HT1080 (cell line): ENCODE measurements at regions not wholly inside any gene's neighbourhood (a gene's known extent, or its start where the extent isn't known, plus 50 kb on each side); places are given as distances from the start of the nearest gene placed in this dataset.
"Not testable (repeated sequence)": the region's sequence is repeated elsewhere in the genome, so short reads cannot be mapped to it uniquely, and the experiment has no call there.

ENCODE experiments used
- DNase-seq: peaks from one replicate; pipeline ENCODE4 v3.0.0-alpha.2; 2015; ENCODE audit warnings: low read depth

DNA sequence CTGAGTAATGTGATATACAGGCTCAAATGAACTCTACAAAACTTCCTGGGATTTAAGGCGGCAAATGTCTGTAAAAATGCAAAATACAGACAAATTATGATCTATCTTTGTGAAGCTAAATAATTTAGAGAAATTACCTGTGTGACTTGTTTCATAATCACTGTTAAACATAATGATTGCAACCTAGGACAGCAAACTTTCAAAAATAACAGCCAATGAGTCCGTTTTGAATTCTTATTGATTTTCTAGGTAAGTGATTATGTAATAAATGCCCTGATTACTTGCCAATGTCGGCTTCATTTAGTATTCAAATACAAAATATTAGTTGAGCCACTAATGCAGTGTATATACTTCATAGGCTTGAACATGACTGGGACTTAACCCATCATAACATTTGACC, 238.2 kb upstream of the DAB2 start:
- DNase-seq, result no peak

DNA sequence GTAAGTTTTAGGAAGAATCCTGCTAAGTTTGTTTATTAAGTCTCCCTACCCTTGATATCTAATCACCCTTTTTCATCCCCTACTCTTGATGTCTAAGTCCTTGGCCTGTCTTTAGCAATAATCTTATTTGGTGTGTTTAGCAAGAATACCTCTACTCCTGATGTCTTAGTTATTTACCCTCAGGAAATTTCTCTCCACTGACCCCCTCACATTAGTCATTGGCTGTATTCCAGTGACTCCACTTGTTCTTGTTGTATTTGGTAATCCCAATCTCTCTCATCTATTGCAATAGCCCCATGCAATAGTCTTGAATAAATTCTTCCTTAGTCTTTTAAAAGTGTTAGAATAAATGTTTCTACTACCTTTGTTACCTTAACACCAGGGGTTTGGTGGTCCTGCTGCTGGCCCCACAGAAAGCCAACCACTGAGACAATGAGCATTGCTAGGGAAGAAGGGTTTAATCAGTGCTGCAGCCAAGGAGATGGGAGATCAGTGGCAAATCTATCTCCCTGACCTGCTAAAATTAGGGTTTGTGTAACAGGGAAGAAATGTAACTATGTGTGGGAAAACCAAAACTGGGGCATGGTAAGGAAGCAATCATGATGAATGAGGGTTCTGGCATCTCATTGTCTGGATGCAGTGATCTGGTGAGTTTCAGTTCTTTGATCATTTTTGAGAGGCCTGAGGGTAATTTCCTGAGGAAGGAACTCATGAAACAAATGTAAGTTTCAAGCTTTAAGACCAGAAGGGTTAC, 236.4 kb upstream of the DAB2 start:
- peak; percentile 50 for DNase-seq

DNA sequence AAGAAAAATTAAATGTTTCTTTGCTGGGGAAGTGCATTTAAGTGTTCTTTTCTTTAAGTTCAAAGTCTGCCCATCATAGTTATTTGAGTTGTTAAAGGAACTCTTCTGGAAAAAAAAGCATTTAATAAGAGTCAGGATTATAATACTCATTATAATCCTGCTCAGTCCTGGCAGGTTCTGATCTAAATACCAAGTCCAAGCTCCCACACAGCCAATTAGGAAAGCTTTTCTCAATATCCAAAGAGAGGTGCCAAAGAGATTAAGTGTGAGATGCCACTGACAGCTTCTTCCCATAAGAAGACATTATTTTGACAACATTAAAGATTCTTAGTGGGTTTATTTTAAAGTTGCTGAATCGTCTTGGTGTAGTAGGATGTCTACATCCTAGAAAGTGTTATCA, 235.2 kb upstream of the DAB2 start:
- no peak for DNase-seq

DNA sequence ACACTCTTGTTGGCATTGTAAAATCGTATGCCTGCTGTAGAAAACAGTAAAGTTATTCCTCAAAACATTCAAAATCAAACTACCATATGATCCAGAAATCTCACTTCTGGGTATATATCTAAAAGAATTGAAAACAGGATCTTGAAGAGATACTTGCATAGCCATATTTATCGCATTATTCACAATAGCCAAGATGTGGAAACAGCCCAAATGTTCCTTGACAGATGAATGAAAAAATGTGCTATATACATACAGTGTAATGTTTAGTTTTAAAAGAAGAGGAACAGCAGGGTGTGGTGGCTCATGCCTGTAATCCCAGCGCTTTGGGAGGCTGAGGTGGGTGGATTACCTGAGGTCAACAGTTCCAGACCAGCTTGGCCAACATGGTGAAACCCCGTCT, 234.1 kb upstream of the DAB2 start:
- DNase-seq, result no peak

DNA sequence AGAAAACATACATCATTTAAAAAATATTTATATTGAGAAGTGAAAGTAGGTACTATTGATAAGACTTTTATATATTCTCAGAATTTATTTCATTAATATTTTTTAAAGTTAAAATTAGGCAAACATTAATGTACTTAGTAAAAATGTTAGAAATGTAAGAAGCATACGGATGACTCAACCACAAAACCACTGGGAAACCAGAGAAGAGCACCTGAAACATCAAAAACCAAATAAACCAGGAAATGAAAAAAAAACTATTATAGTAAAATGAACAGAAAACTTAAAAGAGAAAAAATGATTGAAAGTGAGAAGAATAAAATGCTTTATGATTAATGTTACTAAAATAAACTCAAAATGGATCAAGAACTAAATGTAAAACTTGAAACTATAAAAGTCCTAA, 233.2 kb upstream of the DAB2 start:
- peak; percentile 11 for DNase-seq

DNA sequence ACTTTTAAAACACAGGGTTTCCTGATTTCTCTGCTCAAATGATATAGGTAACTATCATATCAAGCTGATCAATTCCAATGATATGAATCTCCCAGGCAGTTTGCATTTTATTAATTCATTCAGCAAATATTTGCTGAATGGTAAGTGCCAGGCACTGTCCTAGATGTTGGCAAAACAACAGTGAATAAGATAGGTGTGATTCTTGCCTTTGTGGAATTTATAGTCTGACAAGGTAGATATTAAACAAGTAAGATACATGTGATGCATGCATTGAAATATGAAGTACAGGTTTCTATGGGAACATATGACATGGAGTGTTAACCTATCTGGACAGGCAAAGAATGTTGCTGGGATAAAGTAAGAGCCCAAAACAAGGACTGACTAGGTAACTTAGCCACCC, 231.8 kb upstream of the DAB2 start:
- DNase-seq, result no peak

DNA sequence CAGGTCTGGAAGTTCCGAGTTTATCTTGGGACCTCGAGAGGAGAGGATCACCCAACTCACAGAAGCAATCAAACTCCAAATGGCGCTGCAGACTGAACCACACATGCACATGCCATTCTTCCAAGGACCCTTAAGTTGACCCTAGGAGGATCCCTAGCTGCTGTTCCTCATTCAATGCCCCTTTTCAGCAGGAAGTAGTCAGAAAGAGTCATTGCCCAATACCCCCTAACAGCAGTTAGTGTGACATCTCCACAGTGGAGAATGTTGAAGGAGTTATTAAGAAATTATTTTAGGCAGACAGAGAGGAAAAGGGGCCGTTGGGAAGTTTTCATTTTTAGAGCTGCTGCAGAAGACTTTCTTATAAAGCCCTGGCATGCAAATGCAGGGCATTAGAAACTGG, 229.9 kb upstream of the DAB2 start:
- no peak for DNase-seq

DNA sequence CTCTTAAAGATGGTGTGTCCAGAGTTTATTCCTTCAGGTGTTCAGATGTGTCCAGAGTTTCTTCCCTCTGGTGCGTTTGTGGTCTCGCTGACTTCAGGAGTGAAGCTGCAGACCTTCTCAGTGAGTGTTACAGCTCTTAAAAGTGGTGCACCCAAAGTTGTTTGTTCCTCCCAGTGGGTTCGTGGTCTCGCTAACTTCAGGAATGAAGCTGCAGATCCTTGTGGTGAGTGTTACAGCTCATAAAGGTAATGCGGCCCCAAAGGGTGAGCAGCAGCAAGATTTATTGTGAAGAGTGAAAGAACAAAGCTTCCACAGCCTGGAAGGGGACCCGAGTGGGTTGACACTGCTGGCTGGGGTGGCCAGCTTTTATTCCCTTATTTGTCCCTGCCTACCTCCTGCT, 227.7 kb upstream of the DAB2 start:
- not testable (repeated sequence) for DNase-seq

DNA sequence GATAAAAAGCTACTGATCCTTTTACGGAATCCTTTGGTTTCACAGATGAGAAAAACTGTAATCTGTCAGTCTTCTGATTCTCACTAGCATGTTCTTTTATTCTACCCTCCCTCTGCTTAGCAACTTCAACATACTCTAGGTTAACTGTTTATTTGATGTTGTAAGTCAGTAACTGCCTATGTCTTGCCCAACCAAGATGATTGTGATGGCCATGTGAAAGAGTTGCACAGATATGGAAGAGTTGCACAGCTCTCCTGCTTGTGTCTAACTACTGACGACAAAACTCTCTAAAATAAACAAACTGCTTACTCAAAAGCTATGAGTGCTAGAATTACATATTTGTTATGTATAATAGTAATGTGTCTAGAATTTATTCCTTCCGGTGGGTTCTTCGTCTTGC, 227.3 kb upstream of the DAB2 start:
- DNase-seq, result no peak

DNA sequence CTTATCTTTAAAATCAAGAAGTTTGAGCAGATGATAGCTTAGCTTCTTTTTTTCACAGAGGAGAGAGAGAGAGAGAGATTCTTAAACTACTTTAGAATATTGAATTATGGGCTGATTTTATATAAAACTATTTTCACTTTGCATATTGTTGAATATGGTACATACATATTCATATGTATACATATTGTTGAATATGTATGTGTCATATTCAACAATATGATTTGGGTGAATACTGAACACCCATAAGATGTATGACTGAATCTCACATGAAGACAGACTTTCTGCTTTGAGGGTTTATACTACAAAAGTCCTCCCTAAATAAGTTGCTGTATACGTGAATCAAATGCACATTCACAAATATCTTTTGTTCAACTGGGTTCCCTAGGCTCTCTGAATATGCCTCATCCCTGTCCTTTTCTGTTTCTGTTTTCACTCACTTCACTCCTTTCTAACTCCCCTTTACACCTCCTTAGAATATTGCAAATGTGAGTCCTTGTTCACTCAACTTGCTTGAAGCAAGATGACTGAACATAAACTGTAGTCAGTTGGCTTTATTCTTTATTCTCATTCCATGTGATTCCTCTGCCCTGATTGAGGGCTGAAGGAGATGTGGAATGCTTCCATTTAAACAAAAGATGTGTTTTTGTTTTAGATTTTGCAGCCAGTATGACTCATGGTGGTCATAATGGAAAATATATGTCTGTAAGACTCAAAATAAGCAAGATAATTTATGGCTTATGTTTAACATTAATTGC, 225.4 kb upstream of the DAB2 start:
- no peak for DNase-seq

DNA sequence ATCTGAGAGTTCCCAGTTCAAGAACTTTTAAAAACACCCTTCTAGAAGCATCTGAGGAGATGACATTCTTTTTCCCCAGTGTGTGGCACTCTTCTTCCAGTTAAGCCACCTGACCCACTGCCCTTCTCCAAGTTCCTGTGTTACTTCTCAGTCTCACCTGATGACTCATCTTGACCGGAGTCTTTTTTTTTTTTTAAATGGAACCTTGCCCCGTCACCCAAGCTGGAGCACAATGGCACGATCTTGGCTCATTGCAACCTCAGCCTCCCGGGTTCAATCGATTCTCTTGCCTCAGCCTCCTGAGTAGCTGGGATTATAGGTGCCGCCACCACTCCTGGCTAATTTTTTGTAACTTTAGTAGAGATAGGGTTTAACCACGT, 224.1 kb upstream of the DAB2 start:
- DNase-seq, result peak; percentile 79

DNA sequence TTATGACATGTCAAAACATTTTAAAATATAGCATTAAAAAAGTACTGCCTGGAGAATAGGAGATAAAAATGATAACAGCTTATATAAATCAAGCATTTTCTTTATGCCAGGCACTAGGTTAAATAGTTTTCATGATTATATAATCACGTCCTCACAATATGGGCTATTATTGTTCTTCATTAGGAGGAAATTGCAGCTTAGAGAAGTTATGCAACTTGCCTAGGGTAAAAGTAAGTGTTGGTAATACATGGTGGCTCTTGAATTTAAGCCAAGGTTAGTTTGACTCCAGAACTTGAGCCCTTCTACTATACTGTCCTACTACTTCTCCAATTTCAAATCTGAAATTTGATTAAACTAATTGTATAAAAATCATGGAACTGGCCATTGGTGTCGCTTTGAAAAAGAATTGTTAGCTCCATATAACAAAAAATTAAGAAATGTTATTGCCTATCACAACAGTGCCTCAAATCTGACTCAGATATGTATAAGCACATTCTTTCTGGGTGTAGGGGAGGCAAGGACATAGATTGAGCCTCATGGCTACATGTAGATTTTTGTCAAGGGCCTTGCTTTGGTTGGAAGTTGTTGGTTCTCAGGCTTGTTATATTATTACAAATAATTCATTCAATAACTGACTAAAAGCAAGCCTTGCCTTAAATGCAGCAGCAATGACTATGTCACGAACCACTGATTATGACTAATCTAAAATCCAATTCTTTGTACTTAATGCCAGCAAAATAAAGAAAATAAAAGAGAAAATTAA, 223.5 kb upstream of the DAB2 start:
- no peak for DNase-seq

DNA sequence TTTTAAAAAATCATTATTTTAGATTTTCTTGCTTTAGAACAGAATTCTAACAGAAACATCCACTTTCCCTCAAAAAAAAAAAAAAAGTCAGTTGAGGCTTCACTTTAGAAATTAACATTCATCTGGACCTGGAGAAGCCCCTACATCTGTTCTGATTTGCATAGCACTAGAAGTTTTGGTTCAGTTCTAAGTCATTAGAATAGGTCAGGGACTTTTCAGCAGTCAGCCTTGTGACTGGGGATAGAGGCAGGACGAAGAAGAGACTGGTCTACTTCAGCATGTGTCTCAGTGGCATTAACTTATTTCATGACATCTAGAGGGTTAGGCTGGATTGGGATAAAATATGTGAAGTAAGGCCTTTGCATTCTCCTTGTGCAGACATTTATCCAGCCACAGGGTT, 215.8 kb upstream of the DAB2 start:
- no peak for DNase-seq

DNA sequence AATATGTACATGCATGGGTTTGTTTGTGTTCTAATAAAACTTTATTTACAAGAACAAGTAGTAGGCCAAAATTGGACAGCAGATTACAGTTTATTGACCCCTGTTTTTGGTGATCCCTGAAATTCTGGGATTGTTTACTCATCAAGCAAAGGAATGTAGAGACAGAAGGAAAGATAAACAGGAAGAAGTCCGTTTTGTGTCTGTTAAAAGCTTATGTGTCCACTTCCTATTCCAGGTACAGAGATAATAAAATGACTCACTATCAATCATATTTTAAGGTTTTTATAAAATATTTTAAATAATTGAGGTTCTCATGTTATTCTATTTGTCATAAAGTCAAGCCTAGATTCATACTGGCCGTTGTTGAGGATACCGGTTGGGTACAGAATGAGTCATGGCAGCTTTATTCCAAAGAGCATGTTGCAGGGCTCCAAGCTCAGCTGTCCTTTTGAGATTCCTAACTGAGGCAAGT, 214.9 kb upstream of the DAB2 start:
- peak; percentile 56 for DNase-seq

DNA sequence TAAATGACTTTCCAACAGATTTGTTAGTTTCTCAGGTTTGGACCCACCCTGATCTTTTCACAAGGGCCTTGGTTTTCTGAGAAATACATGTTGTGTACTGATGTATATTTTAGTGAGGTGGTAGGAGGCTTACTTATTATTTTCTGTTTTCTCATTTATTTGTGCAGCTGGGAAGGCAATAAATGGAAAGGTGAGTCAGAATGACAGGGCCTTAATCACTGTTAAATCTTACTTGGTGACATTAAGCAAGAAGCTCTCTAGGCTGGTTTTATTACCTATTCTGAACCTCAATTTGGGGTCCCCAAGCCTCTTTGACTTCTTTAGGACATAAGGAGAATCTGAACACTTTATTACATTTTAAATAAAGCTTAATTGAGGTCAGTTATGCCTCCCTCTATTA, 214.0 kb upstream of the DAB2 start:
- DNase-seq, result peak; percentile 22

DNA sequence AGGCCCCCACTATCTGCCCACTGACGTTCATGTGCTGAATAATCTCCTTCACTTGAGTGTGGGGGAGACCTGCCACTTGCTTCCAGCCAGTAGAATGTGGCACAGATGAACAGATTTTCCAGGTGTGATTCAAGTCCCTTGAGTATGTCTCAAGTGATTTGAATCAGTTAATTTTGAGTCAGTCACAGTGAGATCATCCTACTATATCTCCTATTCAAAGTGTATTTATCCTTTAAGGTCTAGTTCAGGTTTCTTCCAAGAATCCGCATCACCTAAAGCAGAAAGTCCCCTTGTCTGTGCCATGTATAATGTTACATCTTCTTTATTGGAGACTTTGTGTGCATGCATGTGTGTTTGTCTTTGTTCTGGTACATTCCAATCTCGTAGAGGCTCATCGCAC, 208.3 kb upstream of the DAB2 start:
- DNase-seq, result no peak

DNA sequence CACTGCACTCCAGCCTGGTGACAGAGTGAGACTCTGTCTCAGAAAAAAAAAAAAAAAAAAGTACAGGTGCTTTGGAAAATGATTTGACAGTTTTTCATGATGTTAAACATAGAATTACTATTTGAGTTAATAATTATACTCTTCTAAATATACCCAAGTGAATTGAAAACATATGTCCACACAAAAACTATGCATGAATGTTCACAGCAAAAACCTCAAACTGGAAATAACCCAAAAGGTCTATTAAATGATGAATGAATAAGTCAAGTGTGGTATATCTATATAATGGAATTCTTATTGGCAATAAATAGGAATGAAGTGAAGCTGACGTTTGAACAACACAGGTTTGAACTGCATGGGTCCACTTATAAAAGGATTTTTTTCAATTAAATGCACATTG, 207.2 kb upstream of the DAB2 start:
- no peak for DNase-seq

DNA sequence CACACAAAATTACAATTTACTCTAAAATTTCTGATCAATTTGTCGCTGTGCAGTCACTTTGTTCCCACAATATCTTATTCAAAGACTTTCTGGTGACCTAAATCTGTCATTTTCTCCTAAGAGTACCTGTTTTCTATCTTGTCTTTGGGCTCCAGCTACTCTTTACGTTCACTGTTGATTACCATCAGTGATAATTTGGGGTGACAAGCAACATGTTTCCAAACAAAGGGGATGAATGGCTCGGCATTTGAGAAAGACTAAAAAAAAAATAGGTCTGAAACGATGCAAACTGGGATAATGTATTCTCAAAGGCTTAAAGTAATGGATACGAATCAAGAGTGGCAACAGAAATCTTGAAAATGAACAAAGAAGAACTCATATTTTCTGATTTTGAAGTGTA, 205.2 kb upstream of the DAB2 start:
- no peak for DNase-seq

DNA sequence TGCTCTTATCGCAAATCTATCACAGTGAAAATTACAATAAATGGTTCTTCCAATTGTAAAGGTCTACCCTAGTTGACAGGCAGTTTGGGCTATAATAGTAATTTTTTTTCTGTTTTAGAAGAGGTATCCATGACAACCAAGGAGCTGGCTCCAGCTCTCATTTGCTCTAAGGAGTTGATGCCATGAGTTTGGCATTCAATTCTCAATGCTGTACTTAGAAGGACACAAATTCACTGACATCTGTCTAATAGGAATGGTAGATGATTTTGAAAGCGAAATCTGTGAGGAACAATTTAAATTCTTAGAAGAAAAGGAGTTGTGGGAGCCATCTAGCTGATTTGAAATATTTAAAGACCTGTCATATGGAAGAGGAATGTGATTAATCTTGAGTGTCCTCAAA, 203.6 kb upstream of the DAB2 start:
- no peak for DNase-seq

DNA sequence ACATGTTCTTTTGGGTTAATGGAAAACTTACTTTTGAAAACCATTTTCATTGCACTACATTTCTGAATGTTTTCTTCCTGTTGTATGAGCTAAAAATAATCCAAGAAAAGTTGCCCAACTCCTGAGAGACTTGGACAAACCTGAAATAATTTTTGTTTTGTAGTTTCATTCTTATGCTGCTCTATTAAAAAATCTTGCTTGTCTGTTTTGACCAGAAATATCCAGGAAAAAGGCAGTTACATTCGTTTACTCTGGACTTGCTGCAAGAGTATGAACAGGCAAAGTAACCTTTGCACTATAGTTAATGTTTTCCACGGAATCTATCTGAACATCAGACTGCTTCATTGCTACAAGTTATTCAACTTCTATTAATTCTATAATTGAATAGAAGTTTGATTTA, 200.1 kb upstream of the DAB2 start:
- DNase-seq, result no peak

DNA sequence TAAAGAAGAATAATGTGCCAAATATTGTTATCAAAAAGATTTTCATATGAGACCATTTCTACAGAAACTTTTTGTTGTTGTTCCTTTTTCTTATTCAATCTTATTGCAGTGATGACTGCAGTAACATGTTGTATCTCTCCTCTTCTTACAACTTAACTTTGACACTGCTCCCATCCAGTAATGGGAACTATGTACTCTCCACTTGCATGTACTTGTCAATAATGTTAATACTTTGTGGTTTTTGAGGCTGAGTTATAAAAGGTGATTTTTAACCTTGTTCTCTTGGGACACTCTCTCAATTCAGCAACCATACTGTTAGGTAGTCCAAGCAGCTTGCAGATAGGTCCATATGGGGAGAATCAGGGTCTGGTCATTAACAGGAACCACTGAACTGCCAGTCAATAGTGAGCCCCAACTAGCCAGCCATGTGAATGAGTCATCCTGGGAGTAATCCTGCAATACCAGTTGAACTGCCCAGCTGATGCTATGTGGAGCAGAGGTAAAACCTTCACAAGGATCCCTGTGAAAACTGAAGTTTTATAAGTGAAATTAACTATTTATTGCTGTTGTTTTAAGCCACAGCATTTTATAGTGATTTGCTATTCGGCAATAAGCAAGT, 199.6 kb upstream of the DAB2 start:
- DNase-seq, result peak; percentile 40

DNA sequence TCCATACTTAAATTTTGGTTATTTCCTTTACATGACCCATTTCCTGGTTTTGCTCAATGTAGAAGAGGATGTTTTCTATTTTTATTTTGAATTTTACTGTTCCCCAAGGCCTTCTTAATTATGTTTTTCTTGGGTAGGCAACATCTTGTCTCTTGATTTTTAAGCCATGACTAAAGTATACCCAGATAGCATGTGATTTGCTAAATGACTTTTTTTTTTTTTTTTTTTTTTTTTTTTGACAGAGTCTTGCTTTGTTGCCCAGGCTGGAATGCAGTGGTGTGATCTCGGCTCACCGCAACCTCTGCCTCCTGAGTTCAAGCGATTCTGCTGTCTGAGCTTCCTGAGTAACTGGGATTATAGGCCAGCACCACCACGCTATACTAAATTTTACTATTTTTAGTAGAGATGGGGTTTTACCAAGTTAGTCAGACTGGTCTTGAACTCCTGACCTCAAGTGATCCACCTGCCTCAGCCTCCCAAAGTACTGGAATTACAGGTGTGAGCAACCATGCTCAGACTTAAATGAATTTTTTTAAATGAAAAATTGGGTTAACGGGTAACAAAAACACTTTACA, 198.6 kb upstream of the DAB2 start:
- no peak for DNase-seq
